GM12878 (cell line): ENCODE measurements at regions not wholly inside any gene's neighbourhood (a gene's known extent, or its start where the extent isn't known, plus 50 kb on each side); places are given as distances from the start of the nearest gene placed in this dataset.

Experiments used
- ATAC-seq: fragments of 200-7000 bp; cut with Tn5 transposase; 3 replicates; pipeline ENCODE4 v1.9.1; 2020; ENCODE audit warnings: mild to moderate bottlenecking, moderate library complexity
- BruUV-seq: library from RNA; stranded (reverse); fragments of 400-500 nt; replicated peaks from 2 replicates; lab custom pipeline; 2021; lab: Mats Ljungman, UMichigan
- CTCF ChIA-PET: fragments of 300-600 bp; sonication (Branson Sonifier 250); formaldehyde crosslinking; extraction: SDS; loops from one replicate; lab custom pipeline; 2021; ENCODE audit warnings: inconsistent platforms; lab: Yijun Ruan, JAX
- POLR2A ChIA-PET: fragments of 350-600 bp; formaldehyde crosslinking; extraction: SDS; loops from one replicate; lab custom pipeline; 2021; ENCODE audit warnings: inconsistent platforms; lab: Charles Lee
- RAD21 ChIA-PET: fragments of 300-600 bp; sonication (Branson Sonifier 250); formaldehyde crosslinking; loops from one replicate; lab custom pipeline; 2023; ENCODE audit warnings: antibody characterized with exemption; ENCODE audit not compliant: unreplicated experiment; lab: Charles Lee
- SMC1A ChIA-PET: fragments of 300-600 bp; sonication (Branson Sonifier 250); formaldehyde crosslinking; loops from one replicate; lab custom pipeline; 2023; ENCODE audit not compliant: unreplicated experiment, uncharacterized antibody; lab: Charles Lee
- DNase-seq: peaks from one replicate; pipeline ENCODE4 v3.0.0-alpha.2; 2011; ENCODE audit warnings: low read depth, low spot score
- FAIRE-seq: peaks from 3 replicates; lab custom pipeline; 2011; peaks lifted over from hg19 to GRCh38; lab: Jason Lieb, UNC
- H2AFZ ChIP-seq: 2 replicates; pipeline ENCODE4 v1.6.0; 2011; ENCODE audit warnings: low read depth, low read length, control low read depth; ENCODE audit not compliant: control insufficient read depth
- H3K27ac ChIP-seq: 2 replicates; pipeline ENCODE4 v1.5.1; 2011; ENCODE audit warnings: control low read depth; ENCODE audit not compliant: control insufficient read depth, insufficient read depth
- H3K27me3 ChIP-seq, 2 experiments: replicated peaks in 1 of 2; 2 replicates each; pipeline versions ENCODE4 v1.6.0 to v1.6.1; 2011; ENCODE audit warnings: low read length in 1 of 2; ENCODE audit not compliant: control insufficient read depth in 2 of 2, insufficient read depth in 2 of 2
- H3K36me3 ChIP-seq, 2 experiments: 2 replicates each; pipeline ENCODE4 v1.5.1; 2011; ENCODE audit warnings: low read length in 1 of 2; ENCODE audit not compliant: control insufficient read depth in 2 of 2, insufficient read depth in 2 of 2
- H3K4me1 ChIP-seq: 2 replicates; pipeline ENCODE4 v1.6.1; 2011; ENCODE audit warnings: mild to moderate bottlenecking, low read length, moderate library complexity, mixed read lengths; ENCODE audit not compliant: control insufficient read depth, insufficient read depth
- H3K4me2 ChIP-seq: 2 replicates; pipeline ENCODE4 v1.6.0; 2011; ENCODE audit warnings: control low read depth; ENCODE audit not compliant: control insufficient read depth, insufficient read depth
- H3K4me3 ChIP-seq: fragments of 200-600 bp; sonication (generic); 2 replicates; pipeline ENCODE4 v1.5.1; 2016
- H3K79me2 ChIP-seq: 2 replicates; pipeline ENCODE4 v1.6.0; 2011; ENCODE audit warnings: low read length; ENCODE audit not compliant: control insufficient read depth, insufficient read depth
- H3K9ac ChIP-seq: 2 replicates; pipeline ENCODE4 v1.8.0; 2011; ENCODE audit warnings: low read length, control low read depth, mixed read lengths; ENCODE audit not compliant: control insufficient read depth, insufficient read depth
- H3K9me3 ChIP-seq: replicated peaks from 3 replicates; pipeline ENCODE4 v1.5.1; 2011; ENCODE audit warnings: mild to moderate bottlenecking, low read length; ENCODE audit not compliant: control insufficient read depth, insufficient read depth
- H4K20me1 ChIP-seq: 2 replicates; pipeline ENCODE4 v1.6.0; 2011; ENCODE audit not compliant: control insufficient read depth, insufficient read depth
- CHD2 ChIP-seq: IDR thresholded peaks from 2 replicates; pipeline ENCODE4 v1.6.1; 2011; ENCODE audit warnings: low read depth, low read length, improper control_type of control experiment, borderline replicate concordance
- FOXK2 ChIP-seq: fragments of 450-650 bp; IDR thresholded peaks from 2 replicates; pipeline ENCODE4 v1.6.1; 2017; ENCODE audit warnings: mild to moderate bottlenecking, moderate library complexity
- JUNB ChIP-seq: IDR thresholded peaks from 2 replicates; pipeline ENCODE4 v1.6.1; 2016; ENCODE audit warnings: antibody characterized with exemption, mild to moderate bottlenecking
- MXI1 ChIP-seq: fragments of 150-350 bp; IDR thresholded peaks from 2 replicates; pipeline ENCODE4 v1.6.1; 2011; ENCODE audit warnings: low read depth, mild to moderate bottlenecking, inconsistent platforms, low read length, improper control_type of control experiment
- SREBF1 ChIP-seq: IDR thresholded peaks from 2 replicates; pipeline ENCODE4 v1.6.1; 2012; ENCODE audit warnings: mild to moderate bottlenecking, low read length
- ZNF217 ChIP-seq: fragments of 450-650 bp; IDR thresholded peaks from 2 replicates; pipeline ENCODE4 v1.6.1; 2017; ENCODE audit warnings: antibody characterized with exemption, mild to moderate bottlenecking
- WGBS: methylation state at CpG from one replicate; pipeline ENCODE4 v1.1.6; 2016; ENCODE audit warnings: low lambda C conversion rate; ENCODE audit not compliant: insufficient replicate concordance, insufficient coverage; ENCODE audit errors: missing lambda C conversion rate; 5-methylcytosine and 5-hydroxymethylcytosine counted together
- in situ Hi-C: fragments of 300-500 bp; cut with MboI; formaldehyde crosslinking; loops from 9 replicates; pipeline ENCODE4 v1.14.3; 2018; ENCODE audit warnings: mixed read lengths
- intact Hi-C: fragments of 100-400 bp; cut with micrococcal nuclease; formaldehyde crosslinking; loops from one replicate; pipeline ENCODE4 v1.14.2; 2022; ENCODE audit not compliant: unreplicated experiment
- TF ChIP-seq, protein P1 (sequence below): fragments of 150-350 bp; IDR thresholded peaks from 2 replicates; pipeline ENCODE4 v1.6.1; 2014; ENCODE audit warnings: mild to moderate bottlenecking, low read depth, low read length

DNA sequence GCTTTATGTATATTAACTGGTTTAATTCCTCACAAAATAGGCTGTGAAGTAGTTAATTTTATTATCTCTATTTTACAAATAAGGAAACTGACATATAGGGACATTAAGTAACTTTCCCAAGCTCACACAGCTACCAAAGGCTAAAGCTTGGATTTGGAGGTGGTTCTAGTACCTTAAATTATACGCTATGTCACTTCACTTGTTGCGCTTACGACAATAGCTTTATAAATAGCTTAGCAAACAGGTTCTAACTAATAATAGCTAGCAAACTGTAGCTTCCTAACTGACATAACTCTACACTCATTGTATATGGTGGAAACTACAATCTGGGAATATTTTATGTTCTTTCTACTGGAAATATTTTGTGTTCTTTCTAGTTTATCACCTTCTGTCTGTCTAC, 666.4 kb upstream of the CPEB2 start (continued):
- TF ChIP-seq MXI1 (no peak), CHD2 (no peak), SREBF1 (no peak)

DNA sequence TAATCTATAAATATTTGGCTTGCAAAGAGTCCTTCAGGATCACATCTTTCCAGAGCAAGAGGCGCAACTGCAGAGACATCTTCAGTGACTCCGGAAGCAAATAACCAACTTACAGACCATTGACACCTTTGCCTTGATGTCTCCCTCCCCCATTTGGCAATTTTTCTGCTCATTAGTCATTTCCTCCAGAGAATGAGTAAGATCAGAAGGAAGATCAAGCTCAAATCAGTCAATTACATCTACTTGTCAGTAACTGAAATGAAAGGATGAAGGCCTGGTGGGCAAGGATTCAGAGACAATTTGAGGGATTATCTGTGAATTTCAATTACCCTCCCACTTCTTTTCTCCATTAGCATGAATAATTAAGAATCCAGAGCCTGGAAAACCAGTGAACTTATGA, 665.6 kb upstream of the CPEB2 start:
- Histone ChIP-seq H3K4me2 (no peak overlapping the region), H3K4me3 (no peak overlapping the region), H2AFZ (no peak overlapping the region), H3K4me1 (no peaks in the 10 kb centered on the region), H3K79me2 (no peaks in the 10 kb centered on the region), H4K20me1 (no peaks in the 10 kb centered on the region), H3K9ac (no peak overlapping the region)
- ATAC-seq (no peak), FAIRE-seq (no peak)
- intact Hi-C loops, result no loop called here
- TF ChIP-seq FOXK2 (no peak), JUNB (peak; percentile 60; the same call in 1 of the 2 replicates), ZNF217 (no peak)
- TF ChIP-seq, protein P1, sequence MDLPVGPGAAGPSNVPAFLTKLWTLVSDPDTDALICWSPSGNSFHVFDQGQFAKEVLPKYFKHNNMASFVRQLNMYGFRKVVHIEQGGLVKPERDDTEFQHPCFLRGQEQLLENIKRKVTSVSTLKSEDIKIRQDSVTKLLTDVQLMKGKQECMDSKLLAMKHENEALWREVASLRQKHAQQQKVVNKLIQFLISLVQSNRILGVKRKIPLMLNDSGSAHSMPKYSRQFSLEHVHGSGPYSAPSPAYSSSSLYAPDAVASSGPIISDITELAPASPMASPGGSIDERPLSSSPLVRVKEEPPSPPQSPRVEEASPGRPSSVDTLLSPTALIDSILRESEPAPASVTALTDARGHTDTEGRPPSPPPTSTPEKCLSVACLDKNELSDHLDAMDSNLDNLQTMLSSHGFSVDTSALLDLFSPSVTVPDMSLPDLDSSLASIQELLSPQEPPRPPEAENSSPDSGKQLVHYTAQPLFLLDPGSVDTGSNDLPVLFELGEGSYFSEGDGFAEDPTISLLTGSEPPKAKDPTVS, result no peak
- TF ChIP-seq, all 136 proteins: peak for 1
- H3K27ac ChIP-seq, result no peak overlapping the region
- no peaks in the 10 kb centered on the region for H3K27me3 ChIP-seq
- BruUV-seq, result no TSS peak
- H3K36me3 ChIP-seq, result no peaks in the 10 kb centered on the region
- SMC1A ChIA-PET, result no interaction called here
- RAD21 ChIA-PET, result no interaction called here
- DNase-seq, result no peak
- POLR2A ChIA-PET, result no interaction called here
- no peaks in the 10 kb centered on the region; the same call in 2 of the 3 replicates for H3K9me3 ChIP-seq
- in situ Hi-C loops, result no loop called here
- CTCF ChIA-PET, result no interaction called here
- WGBS, result 55% methylated on average over 2 of the region's 2 CpGs
